Neural cell (in vitro differentiated cells): ENCODE measurements at regions not wholly inside any gene's neighbourhood (a gene's known extent, or its start where the extent isn't known, plus 50 kb on each side); places are given as distances from the start of the nearest gene placed in this dataset.

ENCODE experiments used
- H2AFZ ChIP-seq: fragments of 200-600, 300-800 bp; sonication (generic), shearing (Covaris generic); 2 replicates; pipeline ENCODE4 v1.6.0; 2014; ENCODE audit warnings: low read depth, mild to moderate bottlenecking, antibody characterized with exemption, low read length, moderate library complexity
- H3F3A ChIP-seq: fragments of 200-600 bp; shearing (Covaris generic); 2 replicates; pipeline ENCODE4 v1.6.1; 2016; ENCODE audit warnings: mild to moderate bottlenecking, moderate library complexity, mixed read lengths, antibody characterized with exemption, low read length; ENCODE audit not compliant: insufficient read depth, poor library complexity, severe bottlenecking
- H3K27ac ChIP-seq: fragments of 200-600, 300-800 bp; sonication (generic), shearing (Covaris generic); 2 replicates; pipeline ENCODE4 v1.5.1; 2014; ENCODE audit warnings: mild to moderate bottlenecking, low read length, moderate library complexity
- H3K27me3 ChIP-seq: fragments of 300-800, 200-600 bp; sonication (generic), shearing (Covaris generic); 2 replicates; pipeline ENCODE4 v1.6.0; 2014; ENCODE audit warnings: mild to moderate bottlenecking, low read depth, low read length, moderate library complexity; ENCODE audit not compliant: insufficient read depth
- H3K36me3 ChIP-seq: fragments of 300-800, 200-600 bp; sonication (generic), shearing (Covaris generic); 2 replicates; pipeline ENCODE4 v1.5.1; 2014; ENCODE audit warnings: mild to moderate bottlenecking, antibody characterized with exemption, low read length, moderate library complexity; ENCODE audit not compliant: insufficient read depth
- H3K4me2 ChIP-seq: fragments of 300-800, 200-600 bp; sonication (generic), shearing (Covaris generic); 2 replicates; pipeline ENCODE4 v1.6.0; 2014; ENCODE audit warnings: mild to moderate bottlenecking, low read length
- H3K4me3 ChIP-seq: fragments of 300-800, 200-600 bp; sonication (generic), shearing (Covaris generic); 2 replicates; pipeline ENCODE4 v1.5.1; 2014; ENCODE audit warnings: mild to moderate bottlenecking, low read length, moderate library complexity
- H3K79me2 ChIP-seq: fragments of 200-600 bp; shearing (Covaris generic); replicated peaks from 2 replicates; pipeline ENCODE4 v1.6.0; 2014; ENCODE audit warnings: mild to moderate bottlenecking, low read length, moderate library complexity; ENCODE audit not compliant: insufficient read depth
- H3K9ac ChIP-seq: fragments of 300-800, 200-600 bp; sonication (generic), shearing (Covaris generic); 2 replicates; pipeline ENCODE4 v1.6.1; 2016; ENCODE audit warnings: mild to moderate bottlenecking, low read length, mixed read lengths
- H3K9me2 ChIP-seq: fragments of 200-600 bp; shearing (Covaris generic); 2 replicates; pipeline ENCODE4 v1.6.1; 2016; ENCODE audit warnings: mild to moderate bottlenecking, low read length, mixed read lengths; ENCODE audit not compliant: insufficient read depth
- H3K9me3 ChIP-seq: fragments of 200-600, 300-800 bp; sonication (generic), shearing (Covaris generic); 2 replicates; pipeline ENCODE4 v1.6.1; 2016; ENCODE audit warnings: mild to moderate bottlenecking, mixed run types, low read length, moderate library complexity, mixed read lengths
- H4K20me1 ChIP-seq: fragments of 200-600 bp; shearing (Covaris generic); 2 replicates; pipeline ENCODE4 v1.6.1; 2016; ENCODE audit warnings: mild to moderate bottlenecking, mixed run types; ENCODE audit not compliant: insufficient read depth
- EP300 ChIP-seq: fragments of 450-650 bp; conservative IDR thresholded peaks from 2 replicates; pipeline ENCODE4 v1.6.1; 2014; ENCODE audit warnings: antibody characterized with exemption, mild to moderate bottlenecking, moderate library complexity; ENCODE audit not compliant: poor library complexity, severe bottlenecking
- EZH2 ChIP-seq: fragments of 200-600, 300-800 bp; shearing (Covaris generic), sonication (generic); IDR thresholded peaks from 2 replicates; pipeline ENCODE4 v1.6.1; 2014; ENCODE audit warnings: antibody characterized with exemption, low read length, borderline replicate concordance, mild to moderate bottlenecking; ENCODE audit not compliant: insufficient read depth, poor library complexity, severe bottlenecking
- MXI1 ChIP-seq: fragments of 450-650 bp; conservative IDR thresholded peaks from 2 replicates; pipeline ENCODE4 v1.6.1; 2014; ENCODE audit warnings: antibody characterized with exemption, mild to moderate bottlenecking; ENCODE audit not compliant: poor library complexity, severe bottlenecking
- POLR2AphosphoS5 ChIP-seq: IDR thresholded peaks from 2 replicates; pipeline ENCODE4 v1.6.1; 2012
- RAD21 ChIP-seq: fragments of 450-650 bp; conservative IDR thresholded peaks from 2 replicates; pipeline ENCODE4 v1.6.1; 2014; ENCODE audit warnings: antibody characterized with exemption, mild to moderate bottlenecking, moderate library complexity
- REST ChIP-seq: IDR thresholded peaks from 2 replicates; pipeline ENCODE4 v1.6.1; 2012; ENCODE audit warnings: borderline replicate concordance
- SMC3 ChIP-seq: fragments of 450-650 bp; conservative IDR thresholded peaks from 2 replicates; pipeline ENCODE4 v1.6.1; 2014; ENCODE audit warnings: antibody characterized with exemption, mild to moderate bottlenecking, moderate library complexity; ENCODE audit not compliant: poor library complexity
- TAF1 ChIP-seq: IDR thresholded peaks from 2 replicates; pipeline ENCODE4 v1.6.1; 2012; ENCODE audit warnings: low read depth
- TF ChIP-seq, protein P1 (sequence below): fragments of 450-650 bp; IDR thresholded peaks from 2 replicates; pipeline ENCODE4 v1.5.1; 2014; ENCODE audit warnings: antibody characterized with exemption, mild to moderate bottlenecking, moderate library complexity; ENCODE audit not compliant: poor library complexity, severe bottlenecking

GRCh38 chr4:156534205-156534604 lies 437.4 kb downstream of the PDGFC start:
- no peak overlapping the region for H3K27ac ChIP-seq
- H3K9me2 ChIP-seq: no peaks in the 10 kb centered on the region
- no peaks in the 10 kb centered on the region for H3K9me3 ChIP-seq
- H3K36me3 ChIP-seq: no peaks in the 10 kb centered on the region
- H3K79me2 ChIP-seq: no peaks in the 10 kb centered on the region
- H3K4me2 ChIP-seq: no peak overlapping the region
- H2AFZ ChIP-seq: no peak overlapping the region
- H3F3A ChIP-seq: no peaks in the 10 kb centered on the region
- TF ChIP-seq, protein P1, sequence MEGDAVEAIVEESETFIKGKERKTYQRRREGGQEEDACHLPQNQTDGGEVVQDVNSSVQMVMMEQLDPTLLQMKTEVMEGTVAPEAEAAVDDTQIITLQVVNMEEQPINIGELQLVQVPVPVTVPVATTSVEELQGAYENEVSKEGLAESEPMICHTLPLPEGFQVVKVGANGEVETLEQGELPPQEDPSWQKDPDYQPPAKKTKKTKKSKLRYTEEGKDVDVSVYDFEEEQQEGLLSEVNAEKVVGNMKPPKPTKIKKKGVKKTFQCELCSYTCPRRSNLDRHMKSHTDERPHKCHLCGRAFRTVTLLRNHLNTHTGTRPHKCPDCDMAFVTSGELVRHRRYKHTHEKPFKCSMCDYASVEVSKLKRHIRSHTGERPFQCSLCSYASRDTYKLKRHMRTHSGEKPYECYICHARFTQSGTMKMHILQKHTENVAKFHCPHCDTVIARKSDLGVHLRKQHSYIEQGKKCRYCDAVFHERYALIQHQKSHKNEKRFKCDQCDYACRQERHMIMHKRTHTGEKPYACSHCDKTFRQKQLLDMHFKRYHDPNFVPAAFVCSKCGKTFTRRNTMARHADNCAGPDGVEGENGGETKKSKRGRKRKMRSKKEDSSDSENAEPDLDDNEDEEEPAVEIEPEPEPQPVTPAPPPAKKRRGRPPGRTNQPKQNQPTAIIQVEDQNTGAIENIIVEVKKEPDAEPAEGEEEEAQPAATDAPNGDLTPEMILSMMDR: no peak
- no peak for TF ChIP-seq SMC3
- no peak for TF ChIP-seq REST
- no peak for TF ChIP-seq EZH2
- TF ChIP-seq POLR2AphosphoS5: no peak
- no peak for TF ChIP-seq MXI1
- no peak overlapping the region for H3K4me3 ChIP-seq
- H3K9ac ChIP-seq: no peak overlapping the region
- no peaks in the 10 kb centered on the region for H4K20me1 ChIP-seq
- no peaks in the 10 kb centered on the region for H3K27me3 ChIP-seq

GRCh38 chr4:156528216-156528615 lies 443.4 kb downstream of the PDGFC start:
- Histone ChIP-seq H3K4me2 (no peak overlapping the region), H3K4me3 (no peak overlapping the region)

More at GRCh38 chr4:156528216-156528615, 443.4 kb downstream of the PDGFC start:
- Histone ChIP-seq H3F3A (no peaks in the 10 kb centered on the region), H2AFZ (no peak overlapping the region), H3K9ac (no peak overlapping the region), H3K36me3 (no peaks in the 10 kb centered on the region), H3K27me3 (no peaks in the 10 kb centered on the region), H3K9me2 (no peaks in the 10 kb centered on the region), H3K79me2 (no peaks in the 10 kb centered on the region), H3K27ac (no peak overlapping the region), H4K20me1 (no peaks in the 10 kb centered on the region), H3K9me3 (no peaks in the 10 kb centered on the region)
- TF ChIP-seq, protein P1: no peak
- TF ChIP-seq EP300: no peak
- no peak for TF ChIP-seq POLR2AphosphoS5
- TF ChIP-seq TAF1: no peak
- no peak for TF ChIP-seq SMC3
- TF ChIP-seq REST: no peak
- TF ChIP-seq RAD21: no peak
- TF ChIP-seq MXI1: no peak
- no peak for TF ChIP-seq EZH2
